Fibroblast of mammary gland (primary cell): ENCODE measurements at regions not wholly inside any gene's neighbourhood (a gene's known extent, or its start where the extent isn't known, plus 50 kb on each side); places are given as distances from the start of the nearest gene placed in this dataset.
A peak's percentile ranks its signal among the peaks of the same experiment; 100 is the strongest.

Experiments
- DNase-seq: peaks from one replicate; pipeline ENCODE4 v3.0.0-alpha.2; 2010; ENCODE audit warnings: low read depth
- H3K4me3 ChIP-seq: 2 replicates; pipeline ENCODE4 v1.5.1; 2011; ENCODE audit warnings: low read depth, mild to moderate bottlenecking, low read length, moderate library complexity; ENCODE audit not compliant: control insufficient read depth
- CTCF ChIP-seq: conservative IDR thresholded peaks from 2 replicates; pipeline ENCODE4 v1.5.1; 2011; ENCODE audit warnings: low read depth, low read length, inconsistent platforms; ENCODE audit not compliant: control insufficient read depth, insufficient read depth

DNA sequence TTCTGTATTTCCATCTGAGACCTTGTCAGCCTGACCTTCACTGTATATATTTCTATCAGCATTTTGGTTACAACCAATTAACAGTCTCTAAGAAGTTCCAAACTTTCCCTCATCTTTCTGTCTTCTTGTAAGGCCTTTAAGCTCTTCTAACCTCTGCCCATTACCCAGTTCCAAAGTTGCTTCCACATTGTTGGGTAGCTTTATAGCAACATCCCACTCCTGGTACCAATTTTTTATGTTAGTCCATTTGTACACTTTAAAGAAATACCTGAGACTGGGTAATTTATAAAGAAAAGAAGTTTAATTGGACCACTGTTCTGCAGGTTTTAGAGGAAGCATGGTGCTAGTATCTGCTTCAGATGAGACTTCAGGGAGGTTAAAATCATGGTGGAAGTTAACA, 1979.7 kb upstream of the RAG2 start:
- H3K4me3 ChIP-seq, result no peak overlapping the region
- DNase-seq, result no peak
- no peak for TF ChIP-seq CTCF

DNA sequence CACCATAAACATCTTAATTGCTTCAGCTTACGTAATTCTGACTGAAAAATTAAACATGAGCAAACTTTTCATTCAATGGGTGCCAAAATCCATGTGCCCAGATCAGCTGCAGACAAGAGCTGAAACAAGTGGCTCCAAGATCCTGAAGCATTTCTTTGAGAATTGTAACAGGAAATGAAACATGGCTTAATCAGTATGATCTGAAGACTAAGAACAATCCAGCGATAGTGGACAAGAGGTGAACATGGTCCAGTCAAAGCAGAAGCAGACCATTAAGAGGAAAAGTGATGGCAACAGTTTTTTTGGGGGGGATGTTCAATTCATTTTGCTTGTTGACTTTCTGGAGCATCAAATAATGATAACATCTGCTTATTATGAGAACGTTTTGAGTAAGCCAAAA, 1964.5 kb upstream of the RAG2 start:
- TF ChIP-seq CTCF, result no peak
- no peak for DNase-seq
- no peak overlapping the region for H3K4me3 ChIP-seq

DNA sequence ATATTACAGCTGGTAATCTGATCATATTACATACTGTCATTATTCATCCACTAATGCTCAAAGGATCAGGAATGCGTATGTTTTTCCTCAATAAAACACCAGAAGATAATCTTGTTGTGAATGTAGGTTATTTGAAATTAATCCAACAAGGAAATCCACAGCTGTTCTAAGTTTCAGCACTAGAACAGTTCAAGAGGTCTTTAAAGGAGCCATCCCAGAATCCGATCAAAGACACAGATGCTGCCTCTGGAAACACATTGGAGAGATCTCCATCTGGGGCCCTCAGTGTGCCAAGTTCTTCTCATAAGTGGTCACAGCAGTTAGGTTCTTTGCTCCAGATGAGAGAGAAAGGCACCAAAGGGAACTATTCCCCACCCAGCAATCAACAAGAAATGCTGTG, 1955.1 kb upstream of the RAG2 start:
- H3K4me3 ChIP-seq, result no peak overlapping the region
- no peak for TF ChIP-seq CTCF
- DNase-seq, result no peak

GRCh38 chr11:38547462-38547861, 1949.4 kb upstream of the RAG2 start:
- TF ChIP-seq CTCF, result no peak
- DNase-seq, result no peak

DNA sequence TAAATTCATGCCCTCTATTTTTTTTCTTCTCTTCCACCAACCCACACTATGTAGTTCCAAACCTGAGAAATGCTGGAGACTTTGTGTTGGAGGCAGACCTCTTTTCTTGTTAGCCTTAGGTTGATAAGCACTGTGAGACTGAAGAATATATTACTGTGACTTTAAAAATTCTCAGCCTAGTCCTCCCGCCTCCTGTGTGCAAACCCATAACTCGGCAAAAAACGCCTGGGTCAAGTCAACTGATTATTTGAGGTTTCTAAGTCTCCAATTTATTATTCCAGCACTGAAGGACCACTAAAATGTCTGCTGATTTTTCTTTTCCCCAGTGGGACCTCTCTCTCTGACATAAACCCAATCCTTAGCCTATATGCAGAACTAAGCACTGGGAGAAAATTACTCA, 1946.0 kb upstream of the RAG2 start:
- H3K4me3 ChIP-seq, result no peak overlapping the region
- TF ChIP-seq CTCF, result no peak
- no peak for DNase-seq

More at GRCh38 chr11:38547462-38547861, 1949.4 kb upstream of the RAG2 start:
- H3K4me3 ChIP-seq, result no peak overlapping the region

DNA sequence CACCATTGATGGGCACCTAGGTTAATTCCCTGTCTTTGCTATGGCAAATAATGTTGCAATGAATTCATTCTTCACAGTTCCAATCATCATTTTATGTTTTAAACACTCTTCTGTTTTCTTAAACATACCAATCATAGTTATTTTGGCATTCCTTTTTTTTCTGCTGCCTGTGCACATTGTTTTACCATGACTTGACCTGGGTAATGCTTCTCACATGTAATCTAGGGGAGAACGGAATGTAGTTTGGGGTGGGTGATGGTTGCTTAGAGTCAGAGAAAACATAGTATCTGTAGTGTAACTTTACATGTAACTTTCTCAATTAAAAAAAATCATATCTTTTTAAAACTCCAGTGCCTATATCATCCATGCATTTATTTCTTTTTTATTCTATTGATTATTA, 1945.3 kb upstream of the RAG2 start:
- DNase-seq, result peak; percentile 2
- no peak overlapping the region for H3K4me3 ChIP-seq
- no peak for TF ChIP-seq CTCF
